Fibroblast of gingiva (primary cell): ENCODE measurements at regions not wholly inside any gene's neighbourhood (a gene's known extent, or its start where the extent isn't known, plus 50 kb on each side); places are given as distances from the start of the nearest gene placed in this dataset.

Experiments used
- DNase-seq: peaks from one replicate; pipeline ENCODE4 v3.0.0-alpha.2; 2011; ENCODE audit warnings: low read depth

GRCh38 chr2:196249171-196249570, 77.8 kb upstream of the STK17B start:
- peak; percentile 75 for DNase-seq

- peak; percentile 18 for DNase-seq
Measured at GRCh38 chr2:196249860-196250259, 78.5 kb upstream of the STK17B start.

GRCh38 chr2:196251132-196251531, 79.8 kb upstream of the STK17B start:
- no peak for DNase-seq

- no peak for DNase-seq
Measured at GRCh38 chr2:196252408-196253115, 81.2 kb upstream of the STK17B start.

- DNase-seq, result no peak
Measured at GRCh38 chr2:196253116-196253480, 81.7 kb upstream of the STK17B start.

GRCh38 chr2:196256585-196256984, 85.2 kb upstream of the STK17B start:
- DNase-seq, result no peak

- no peak for DNase-seq
Measured at GRCh38 chr2:196257086-196257485, 85.7 kb upstream of the STK17B start.

GRCh38 chr2:196258407-196258806, 87.0 kb upstream of the STK17B start:
- DNase-seq, result no peak

GRCh38 chr2:196259507-196260481, 88.4 kb upstream of the STK17B start:
- no peak for DNase-seq

GRCh38 chr2:196260546-196260945, 89.2 kb upstream of the STK17B start:
- DNase-seq, result no peak

GRCh38 chr2:196262606-196263005, 91.2 kb upstream of the STK17B start:
- no peak for DNase-seq

- peak; percentile 72 for DNase-seq
Measured at GRCh38 chr2:196263181-196263747, 91.9 kb upstream of the STK17B start.

GRCh38 chr2:196266351-196266750, 95.0 kb upstream of the STK17B start:
- no peak for DNase-seq

GRCh38 chr2:196266855-196267254, 95.5 kb upstream of the STK17B start:
- no peak for DNase-seq

GRCh38 chr2:196268025-196268424, 96.6 kb upstream of the STK17B start:
- no peak for DNase-seq

GRCh38 chr2:196268538-196269338, 97.4 kb upstream of the STK17B start:
- peak; percentile 94 for DNase-seq

- no peak for DNase-seq
Measured at GRCh38 chr2:196271795-196272194, 100.4 kb upstream of the STK17B start.

- DNase-seq, result peak; percentile 58
Measured at GRCh38 chr2:196274387-196274809, 103.0 kb upstream of the STK17B start.

GRCh38 chr2:196275646-196276352, 104.4 kb upstream of the STK17B start:
- DNase-seq, result peak; percentile 90

GRCh38 chr2:196276421-196276820, 105.0 kb upstream of the STK17B start:
- no peak for DNase-seq

- peak; percentile 49 for DNase-seq
Measured at GRCh38 chr2:196277002-196277401, 105.6 kb upstream of the STK17B start.
